IPS DF 6.9 (cell line): ENCODE measurements at regions not wholly inside any gene's neighbourhood (a gene's known extent, or its start where the extent isn't known, plus 50 kb on each side); places are given as distances from the start of the nearest gene placed in this dataset.

ENCODE experiments used
- DNase-seq: peaks from one replicate; pipeline ENCODE4 v3.0.0-alpha.2; 2013; ENCODE audit warnings: low read depth, low spot score
- H3K27ac ChIP-seq: one replicate; pipeline ENCODE4 v1.5.1; 2013; ENCODE audit warnings: low read length, control low read depth
- H3K27me3 ChIP-seq: 2 replicates; pipeline ENCODE4 v1.6.1; 2013; ENCODE audit warnings: mild to moderate bottlenecking, low read length; ENCODE audit not compliant: control insufficient read depth, insufficient read depth
- H3K36me3 ChIP-seq: 2 replicates; pipeline ENCODE4 v1.6.1; 2013; ENCODE audit warnings: low read length; ENCODE audit not compliant: control insufficient read depth, insufficient read depth
- H3K4me1 ChIP-seq: 2 replicates; pipeline ENCODE4 v1.6.1; 2013; ENCODE audit warnings: low read length; ENCODE audit not compliant: control insufficient read depth, insufficient read depth
- H3K4me3 ChIP-seq: 2 replicates; pipeline ENCODE4 v1.5.1; 2013; ENCODE audit warnings: mild to moderate bottlenecking, low read length
- H3K9me3 ChIP-seq: 2 replicates; pipeline ENCODE4 v1.6.1; 2013; ENCODE audit warnings: low read length, inconsistent platforms; ENCODE audit not compliant: control insufficient read depth, insufficient read depth
- WGBS: extraction: QIAGEN DNeasy Blood & Tissue Kit; methylation state at CpG from one replicate; pipeline ENCODE4 v1.1.7; 2013; ENCODE audit warnings: mixed read lengths, missing lambda C conversion rate; ENCODE audit not compliant: insufficient read length, insufficient coverage; 5-methylcytosine and 5-hydroxymethylcytosine counted together

DNA sequence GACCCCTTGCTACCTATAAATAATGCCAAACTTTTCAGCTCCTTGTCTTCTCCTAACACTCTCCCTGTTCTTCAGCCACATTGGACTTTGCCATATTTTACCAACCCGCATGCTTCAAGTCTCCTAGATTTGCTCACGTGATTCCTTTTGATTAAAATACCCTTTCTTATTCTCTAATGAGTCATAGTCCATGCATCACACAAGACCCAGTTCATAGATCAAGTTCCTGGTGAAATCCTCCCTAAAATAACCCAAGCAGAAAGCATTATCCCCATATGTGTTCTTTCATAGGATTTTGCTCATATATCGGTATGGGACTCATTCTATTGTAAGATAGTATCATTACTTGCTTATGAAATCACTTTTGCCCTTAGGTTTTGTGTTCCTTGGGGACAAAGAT is 108.9 kb upstream of the STXBP5 start:
- Histone ChIP-seq H3K27me3 (no peaks in the 10 kb centered on the region), H3K36me3 (no peaks in the 10 kb centered on the region), H3K27ac (no peak overlapping the region), H3K4me3 (no peak overlapping the region), H3K4me1 (no peaks in the 10 kb centered on the region), H3K9me3 (no peaks in the 10 kb centered on the region)
- WGBS = no CpG with 5 or more reads among the region's 3 CpGs
- DNase-seq = no peak

DNA sequence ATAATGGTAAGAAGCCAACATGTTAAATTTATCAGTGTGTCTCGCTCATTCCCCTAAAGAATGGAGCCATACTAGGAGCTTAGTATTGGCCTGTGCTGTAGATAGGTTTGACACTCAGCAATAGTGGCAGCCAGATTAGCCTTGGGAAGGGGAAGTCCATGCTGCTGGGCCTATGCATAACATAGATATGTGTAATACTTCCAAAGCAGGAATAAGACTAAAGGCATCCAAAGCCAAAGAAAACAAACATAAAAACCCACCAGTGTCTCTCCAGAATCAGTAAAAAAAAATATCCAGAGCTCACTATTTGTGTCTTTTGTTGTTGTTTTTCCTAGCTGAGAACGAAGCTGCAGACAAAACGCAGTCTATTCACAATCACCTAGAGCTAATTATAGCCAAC is 104.2 kb upstream of the STXBP5 start:
- Histone ChIP-seq H3K36me3 (no peaks in the 10 kb centered on the region), H3K27ac (no peak overlapping the region), H3K27me3 (no peaks in the 10 kb centered on the region), H3K4me3 (no peak overlapping the region), H3K9me3 (no peaks in the 10 kb centered on the region), H3K4me1 (no peaks in the 10 kb centered on the region)
- no peak for DNase-seq
- whole genome bisulfite sequencing = no CpG with 5 or more reads among the region's 3 CpGs

DNA sequence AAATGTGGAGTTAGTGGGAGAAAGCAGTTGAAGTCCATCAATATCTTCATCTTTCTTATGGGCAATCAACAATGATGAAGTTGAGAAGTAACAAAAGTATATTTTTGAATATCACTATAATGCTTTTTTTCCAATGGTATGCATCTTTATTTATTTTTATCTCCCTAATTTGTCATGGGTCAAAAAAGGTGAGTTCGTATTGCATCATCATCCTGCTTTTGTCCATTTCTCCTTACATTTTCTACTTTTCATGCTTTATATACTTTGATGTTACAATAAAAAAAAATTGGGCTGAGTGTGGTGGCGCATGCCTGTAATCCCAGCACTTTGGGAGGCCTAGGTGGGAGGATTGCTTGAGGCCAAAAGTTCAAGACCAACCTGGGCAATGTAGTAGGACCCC is 101.2 kb upstream of the STXBP5 start:
- Histone ChIP-seq H3K27me3 (no peaks in the 10 kb centered on the region), H3K9me3 (no peaks in the 10 kb centered on the region), H3K36me3 (no peaks in the 10 kb centered on the region), H3K4me3 (no peak overlapping the region), H3K27ac (no peak overlapping the region), H3K4me1 (no peaks in the 10 kb centered on the region)
- no CpG with 5 or more reads among the region's 2 CpGs for WGBS
- DNase-seq = no peak

DNA sequence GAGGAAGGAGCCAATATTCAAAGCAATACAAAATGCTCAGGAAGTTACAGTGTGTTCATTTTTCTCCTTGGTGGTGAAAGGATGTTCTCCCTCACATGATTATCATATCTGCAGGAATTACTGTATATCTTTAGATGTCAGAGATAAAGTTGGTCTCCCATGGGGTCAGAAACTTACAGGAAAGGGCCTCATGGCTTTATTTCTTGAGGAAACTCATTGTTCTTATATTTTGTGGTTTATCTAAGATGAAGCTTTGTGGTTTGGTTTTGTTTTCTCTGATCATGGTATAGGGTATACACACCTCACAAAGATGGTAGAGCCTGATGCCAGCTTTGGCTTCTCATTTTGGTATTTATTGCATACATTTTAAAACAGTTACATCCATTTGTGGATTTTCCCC is 100.5 kb upstream of the STXBP5 start:
- H3K27ac ChIP-seq = no peak overlapping the region
- DNase-seq = no peak
- H3K9me3 ChIP-seq = no peaks in the 10 kb centered on the region
- no peaks in the 10 kb centered on the region for H3K27me3 ChIP-seq
- no peaks in the 10 kb centered on the region for H3K36me3 ChIP-seq
- no peak overlapping the region for H3K4me3 ChIP-seq
- H3K4me1 ChIP-seq = no peaks in the 10 kb centered on the region

DNA sequence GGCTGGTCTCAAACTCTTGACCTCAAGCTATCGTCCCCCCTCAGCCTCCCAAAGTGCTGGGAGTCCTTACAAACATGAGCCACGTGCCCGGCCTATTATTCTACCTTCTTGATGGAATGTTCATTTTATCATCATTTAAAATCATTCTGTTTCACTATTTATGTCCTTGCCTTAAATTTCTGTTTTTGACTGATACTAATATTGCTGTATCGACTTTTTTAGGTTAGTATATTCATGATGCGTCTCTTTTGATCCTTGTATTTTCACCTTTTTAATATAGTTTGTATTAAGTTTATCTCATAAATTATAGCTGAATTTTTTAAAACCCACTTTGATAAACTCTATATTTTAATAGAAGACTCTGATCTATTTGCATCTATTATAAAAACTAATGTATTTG is 98.4 kb upstream of the STXBP5 start:
- WGBS = no CpG with 5 or more reads among the region's 5 CpGs
- Histone ChIP-seq H3K9me3 (no peaks in the 10 kb centered on the region), H3K4me3 (no peak overlapping the region), H3K27me3 (no peaks in the 10 kb centered on the region), H3K4me1 (no peaks in the 10 kb centered on the region), H3K27ac (no peak overlapping the region), H3K36me3 (no peaks in the 10 kb centered on the region)
- DNase-seq = no peak

DNA sequence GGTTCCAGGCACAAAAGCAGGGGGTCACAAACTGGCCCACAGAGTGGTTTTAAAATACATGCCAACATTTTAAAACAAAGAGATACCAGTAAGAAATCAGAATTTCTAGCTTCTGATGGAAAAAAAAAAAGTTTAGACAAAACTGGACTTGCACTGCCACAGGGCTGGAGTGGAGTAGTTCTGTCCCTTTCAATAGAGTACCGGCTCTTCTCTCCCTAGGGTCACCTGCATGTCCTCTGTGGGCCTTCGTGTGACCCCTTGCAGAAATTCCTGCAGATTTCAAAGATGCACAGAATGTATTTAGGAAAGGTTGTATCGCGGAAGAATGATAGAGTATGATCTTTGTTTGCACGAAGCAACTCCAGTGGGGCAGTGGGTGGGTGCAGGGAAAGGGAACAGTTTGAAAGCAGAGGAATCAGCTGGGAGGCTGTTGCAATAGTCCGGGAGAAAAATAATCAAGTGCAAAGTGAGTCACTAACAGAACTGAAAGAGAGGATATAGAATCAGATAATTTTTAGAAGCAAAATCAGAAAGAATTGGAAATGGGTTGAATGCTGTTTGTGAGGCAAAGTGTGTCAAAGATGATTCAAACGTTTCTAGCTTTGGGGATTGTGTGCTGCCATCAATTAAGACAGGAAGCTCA is 97.3 kb upstream of the STXBP5 start:
- H3K36me3 ChIP-seq = no peaks in the 10 kb centered on the region
- H3K27ac ChIP-seq = no peak overlapping the region
- no peaks in the 10 kb centered on the region for H3K9me3 ChIP-seq
- no peaks in the 10 kb centered on the region for H3K4me1 ChIP-seq
- no peak overlapping the region for H3K4me3 ChIP-seq
- no peak for DNase-seq
- no peaks in the 10 kb centered on the region for H3K27me3 ChIP-seq
- 100% methylated on average over 3 of the region's 7 CpGs for WGBS

DNA sequence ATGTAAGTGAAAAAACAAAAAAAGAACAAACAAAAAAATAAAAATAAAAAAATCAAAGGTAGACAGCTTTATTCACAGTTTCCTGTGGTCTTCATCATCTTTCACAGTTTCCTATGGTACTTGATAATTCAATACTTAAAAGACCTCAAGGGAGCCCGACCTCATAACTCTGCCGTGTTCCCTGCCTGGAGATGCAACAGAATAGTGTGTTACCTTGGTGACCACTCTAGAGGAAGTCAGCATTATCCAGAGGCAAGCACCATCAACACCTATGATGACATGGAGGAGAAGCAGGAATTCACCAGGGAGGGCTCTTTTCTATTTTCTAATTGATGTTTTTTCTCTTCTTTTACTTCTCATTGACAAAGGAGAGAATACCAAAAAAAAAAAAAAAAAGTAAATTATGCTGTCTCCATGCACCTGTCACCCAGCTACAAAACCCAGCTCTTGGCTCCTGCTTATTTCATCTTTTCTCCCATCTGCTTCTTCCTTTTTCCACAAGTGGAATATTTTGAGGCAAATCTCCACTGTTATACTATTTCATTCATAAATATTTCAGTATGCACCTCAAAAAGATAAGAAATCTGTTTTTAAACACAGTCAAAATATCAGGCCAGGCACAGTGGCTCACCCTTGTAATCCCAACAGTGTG is 95.8 kb upstream of the STXBP5 start:
- WGBS = no CpG with 5 or more reads among the region's 2 CpGs
- H3K4me3 ChIP-seq = no peak overlapping the region
- no peak for DNase-seq
- no peaks in the 10 kb centered on the region for H3K27me3 ChIP-seq
- H3K27ac ChIP-seq = no peak overlapping the region
- no peaks in the 10 kb centered on the region for H3K36me3 ChIP-seq
- no peaks in the 10 kb centered on the region for H3K4me1 ChIP-seq
- no peaks in the 10 kb centered on the region for H3K9me3 ChIP-seq

DNA sequence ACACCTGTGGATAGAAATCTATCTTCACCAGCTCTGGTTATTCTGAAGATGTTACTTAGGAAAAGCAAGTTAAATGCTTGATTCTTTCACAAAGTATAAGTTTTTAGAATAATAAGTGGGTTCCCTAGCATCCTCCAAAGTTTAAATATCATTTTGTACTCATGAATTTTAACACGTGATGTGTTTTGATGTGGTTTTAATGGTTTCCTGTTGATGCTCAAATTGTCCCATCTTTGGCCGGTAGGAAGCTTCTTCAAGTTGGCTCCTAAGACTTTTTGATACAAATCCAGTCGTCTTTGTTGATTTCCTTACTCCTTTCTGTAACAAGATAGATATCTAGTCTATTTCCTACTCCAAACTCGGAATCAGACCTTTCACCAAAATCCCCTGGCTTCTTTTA is 94.5 kb upstream of the STXBP5 start:
- no CpG with 5 or more reads among the region's 4 CpGs for WGBS
- no peaks in the 10 kb centered on the region for H3K9me3 ChIP-seq
- H3K4me3 ChIP-seq = no peak overlapping the region
- no peaks in the 10 kb centered on the region for H3K4me1 ChIP-seq
- H3K36me3 ChIP-seq = no peaks in the 10 kb centered on the region
- no peak overlapping the region for H3K27ac ChIP-seq
- H3K27me3 ChIP-seq = no peaks in the 10 kb centered on the region
- no peak for DNase-seq

DNA sequence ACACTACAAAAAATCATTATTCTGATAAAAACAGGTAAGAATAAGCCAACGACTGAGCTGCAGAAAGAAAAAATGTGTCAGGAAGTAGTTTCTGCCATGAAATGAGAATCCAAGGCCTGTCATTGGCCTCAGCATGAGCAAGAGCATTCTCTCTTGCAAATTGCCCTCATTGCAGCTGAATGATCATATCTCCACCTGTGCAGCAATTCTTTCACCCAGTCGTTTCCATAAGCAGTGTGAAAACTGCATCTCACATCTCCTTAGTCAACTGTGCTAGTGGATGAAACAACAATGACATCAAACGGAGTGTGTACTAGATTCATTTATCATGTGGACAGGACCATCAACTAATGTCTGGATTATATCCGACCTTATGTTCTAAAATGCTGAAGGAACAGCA is 88.2 kb upstream of the STXBP5 start:
- Histone ChIP-seq H3K4me3 (no peak overlapping the region), H3K9me3 (no peaks in the 10 kb centered on the region), H3K36me3 (no peaks in the 10 kb centered on the region), H3K4me1 (no peaks in the 10 kb centered on the region), H3K27ac (no peak overlapping the region), H3K27me3 (no peaks in the 10 kb centered on the region)
- no peak for DNase-seq
- no CpG with 5 or more reads among the region's 4 CpGs for WGBS

DNA sequence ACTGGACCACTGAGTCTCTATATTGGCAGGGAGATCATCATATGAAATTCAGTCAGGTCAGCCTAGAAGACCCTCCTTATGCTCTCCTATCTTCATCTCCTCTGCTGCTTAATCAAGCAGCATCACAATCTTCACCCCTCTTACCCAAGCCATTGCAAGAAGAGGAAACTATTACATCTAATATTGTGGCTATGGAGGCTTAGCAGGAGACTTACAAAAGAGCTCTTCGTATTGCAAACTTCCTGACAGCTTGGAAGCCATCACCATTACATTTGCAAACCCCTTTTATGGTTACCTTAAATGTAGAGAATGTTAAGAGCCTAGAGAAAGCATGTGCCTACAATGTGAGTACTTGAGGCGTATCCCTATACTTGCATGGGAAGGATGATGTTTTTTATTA is 87.2 kb upstream of the STXBP5 start:
- no CpG with 5 or more reads among the region's 2 CpGs for WGBS
- no peaks in the 10 kb centered on the region for H3K4me1 ChIP-seq
- no peak overlapping the region for H3K27ac ChIP-seq
- DNase-seq = no peak
- no peaks in the 10 kb centered on the region for H3K9me3 ChIP-seq
- H3K4me3 ChIP-seq = no peak overlapping the region
- no peaks in the 10 kb centered on the region for H3K36me3 ChIP-seq
- H3K27me3 ChIP-seq = no peaks in the 10 kb centered on the region

DNA sequence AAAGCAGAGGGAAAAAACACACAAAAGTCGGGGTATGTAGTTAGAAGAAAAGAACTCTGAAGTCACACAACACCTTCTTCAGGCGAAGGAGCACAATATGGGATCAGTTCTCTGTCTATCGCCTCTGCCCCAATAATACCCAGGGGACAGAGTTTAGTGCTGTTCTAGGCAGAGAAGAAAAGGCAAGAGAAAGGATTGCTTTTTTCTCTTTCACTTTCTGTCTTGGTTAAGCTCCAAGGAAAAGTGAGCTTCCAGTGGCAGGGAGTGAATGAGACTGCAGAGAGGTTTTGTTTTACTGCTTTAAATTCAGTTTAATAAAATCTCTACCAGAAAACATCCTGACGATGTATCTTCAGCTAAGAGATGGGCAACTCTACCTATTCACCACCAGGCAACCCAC is 86.6 kb upstream of the STXBP5 start:
- no peak overlapping the region for H3K4me3 ChIP-seq
- no peak for DNase-seq
- H3K9me3 ChIP-seq = no peaks in the 10 kb centered on the region
- no peaks in the 10 kb centered on the region for H3K4me1 ChIP-seq
- no peak overlapping the region for H3K27ac ChIP-seq
- WGBS = no CpG with 5 or more reads among the region's 4 CpGs
- H3K36me3 ChIP-seq = no peaks in the 10 kb centered on the region
- H3K27me3 ChIP-seq = no peaks in the 10 kb centered on the region
